NCI-H146 treated with DMSO at 0.1 percent for 48 hours (cell line): ENCODE measurements at regions not wholly inside any gene's neighbourhood (a gene's known extent, or its start where the extent isn't known, plus 50 kb on each side); places are given as distances from the start of the nearest gene placed in this dataset.

Experiments used
- DNase-seq: peaks from one replicate; lab custom pipeline; 2025; ENCODE audit not compliant: unreplicated experiment; lab: John Stamatoyannopoulos, UW

- peak; percentile 38 for DNase-seq
These were observed 61.1 kb upstream of the FAM216B start for GRCh38 chr13:42720113-42720857.

- no peak for DNase-seq
These were observed 60.5 kb upstream of the FAM216B start for GRCh38 chr13:42720858-42721219.

GRCh38 chr13:42722883-42723539 is 58.4 kb upstream of the FAM216B start:
- DNase-seq = no peak

- no peak for DNase-seq
These were observed 52.7 kb upstream of the FAM216B start for GRCh38 chr13:42728507-42729180.

- no peak for DNase-seq
These were observed 51.5 kb upstream of the FAM216B start for GRCh38 chr13:42729857-42730402.
